ENCODE measurements at regions not wholly inside any gene's neighbourhood (a gene's known extent, or its start where the extent isn't known, plus 50 kb on each side); places are given as distances from the start of the nearest gene placed in this dataset.

GRCh38 chr1:24981631-24982005 is 51.5 kb upstream of the RUNX3 start:
- no peak for DNase-seq

GRCh38 chr1:24980836-24981630 is 51.0 kb upstream of the RUNX3 start:
- no peak for DNase-seq

Measured in stimulated activated CD4-positive, alpha-beta T cell treated with anti-CD3 and anti-CD28 coated beads, Interleukin-2, amount 100 ng/mL, for 24 hours (primary cell).